Brain microvascular endothelial cell (primary cell): ENCODE measurements at regions not wholly inside any gene's neighbourhood (a gene's known extent, or its start where the extent isn't known, plus 50 kb on each side); places are given as distances from the start of the nearest gene placed in this dataset.
"Not testable (repeated sequence)": the region's sequence is repeated elsewhere in the genome, so short reads cannot be mapped to it uniquely, and the experiment has no call there.

ENCODE experiments used
- DNase-seq: peaks from one replicate; pipeline ENCODE4 v3.0.0-alpha.2; 2020
- H3K27ac ChIP-seq: fragments of 250-450 bp; sonication (Bioruptor Pico); 2 replicates; pipeline ENCODE4 v1.5.1; 2020; ENCODE audit warnings: mild to moderate bottlenecking, moderate library complexity
- H3K27me3 ChIP-seq: fragments of 250-450 bp; sonication (Bioruptor Pico); replicated peaks from 2 replicates; pipeline ENCODE4 v1.5.1; 2020; ENCODE audit warnings: mild to moderate bottlenecking
- H3K36me3 ChIP-seq: fragments of 250-450 bp; sonication (Bioruptor Pico); replicated peaks from 2 replicates; pipeline ENCODE4 v1.5.1; 2020; ENCODE audit warnings: mild to moderate bottlenecking
- H3K4me3 ChIP-seq: 2 replicates; pipeline ENCODE4 v1.5.1; 2011; ENCODE audit warnings: low read depth, mild to moderate bottlenecking, control low read depth, low read length, moderate library complexity
- CTCF ChIP-seq: IDR thresholded peaks from 2 replicates; pipeline ENCODE4 v1.5.1; 2011; ENCODE audit warnings: low read depth, mild to moderate bottlenecking, moderate library complexity, low read length, control low read depth, inconsistent platforms; ENCODE audit errors: missing control alignments
- in situ Hi-C: cut with HindIII; loops from 2 replicates; pipeline ENCODE4 v1.10.0; 2017; ENCODE audit warnings: low sequenced_read_pairs, low pct_ligation_motif_present

- no peak for DNase-seq
- in situ Hi-C loops: no loop called here
- TF ChIP-seq CTCF: no peak
- H3K27me3 ChIP-seq: peaks cover 4% of the 10 kb centered on the region
- no peak overlapping the region for H3K4me3 ChIP-seq
- no peak overlapping the region for H3K27ac ChIP-seq
- H3K36me3 ChIP-seq: no peaks in the 10 kb centered on the region
These were observed 72.5 kb downstream of the LHX2 start for GRCh38 chr9:124084087-124084486.

- TF ChIP-seq CTCF: no peak
- no peak overlapping the region for H3K4me3 ChIP-seq
- no peak for DNase-seq
- H3K36me3 ChIP-seq: no peaks in the 10 kb centered on the region
- peaks cover 6% of the 10 kb centered on the region for H3K27me3 ChIP-seq
- H3K27ac ChIP-seq: no peak overlapping the region
- in situ Hi-C loops: no loop called here
These were observed 75.7 kb downstream of the LHX2 start for GRCh38 chr9:124087226-124087625.

- no peak for TF ChIP-seq CTCF
- H3K27me3 ChIP-seq: peaks cover 6% of the 10 kb centered on the region
- in situ Hi-C loops: no loop called here
These were observed 76.9 kb downstream of the LHX2 start for GRCh38 chr9:124088476-124088837.

DNA sequence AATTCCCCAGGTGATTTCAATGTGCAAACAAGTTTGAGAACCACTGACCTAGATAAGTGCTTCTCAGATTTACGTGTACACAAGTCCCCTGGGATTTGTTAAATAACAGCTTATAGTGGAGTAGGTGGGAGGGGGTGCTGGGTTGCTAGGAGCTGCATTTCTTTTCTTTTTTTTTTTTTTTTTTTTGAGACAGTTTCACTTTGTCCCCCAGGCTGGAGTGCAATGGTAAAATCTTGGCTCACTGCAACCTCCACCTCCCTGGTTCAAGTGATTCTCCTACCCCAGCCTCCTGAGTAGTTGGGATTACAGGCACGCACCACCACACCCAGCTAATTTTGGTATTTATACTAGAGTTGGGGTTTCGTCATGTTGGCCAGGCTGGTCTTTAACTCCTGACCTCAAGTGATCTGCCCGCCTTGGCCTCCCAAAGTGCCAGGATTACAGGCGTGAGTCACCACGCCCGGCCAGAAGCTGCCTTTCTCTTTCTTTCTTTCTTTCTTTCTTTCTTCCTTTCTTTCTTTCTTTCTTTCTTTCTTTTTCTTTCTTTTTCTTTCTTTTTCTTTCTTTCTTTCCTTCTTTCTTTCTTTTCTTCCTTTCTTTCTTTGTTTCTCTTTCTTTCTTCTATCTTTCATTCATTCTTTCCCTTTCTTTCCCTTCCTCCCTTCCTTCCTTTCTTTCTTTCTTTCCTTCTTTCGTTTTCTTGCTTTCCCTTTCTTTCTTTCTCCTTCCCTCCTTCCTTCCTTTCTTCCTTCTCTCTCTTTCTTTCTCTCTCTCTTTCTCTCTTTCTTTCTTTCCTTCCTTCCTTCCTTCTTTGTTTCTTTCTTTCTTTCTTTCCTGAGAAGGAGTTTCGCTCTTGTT, 78.3 kb downstream of the LHX2 start:
- H3K27ac ChIP-seq, H3K4me3 ChIP-seq, DNase-seq, H3K36me3 ChIP-seq, H3K27me3 ChIP-seq, in situ Hi-C loops: not testable (repeated sequence)

More at GRCh38 chr9:124088476-124088837, 76.9 kb downstream of the LHX2 start:
- Histone ChIP-seq H3K36me3 (no peaks in the 10 kb centered on the region), H3K4me3 (no peak overlapping the region), H3K27ac (no peak overlapping the region)
- DNase-seq: no peak

DNA sequence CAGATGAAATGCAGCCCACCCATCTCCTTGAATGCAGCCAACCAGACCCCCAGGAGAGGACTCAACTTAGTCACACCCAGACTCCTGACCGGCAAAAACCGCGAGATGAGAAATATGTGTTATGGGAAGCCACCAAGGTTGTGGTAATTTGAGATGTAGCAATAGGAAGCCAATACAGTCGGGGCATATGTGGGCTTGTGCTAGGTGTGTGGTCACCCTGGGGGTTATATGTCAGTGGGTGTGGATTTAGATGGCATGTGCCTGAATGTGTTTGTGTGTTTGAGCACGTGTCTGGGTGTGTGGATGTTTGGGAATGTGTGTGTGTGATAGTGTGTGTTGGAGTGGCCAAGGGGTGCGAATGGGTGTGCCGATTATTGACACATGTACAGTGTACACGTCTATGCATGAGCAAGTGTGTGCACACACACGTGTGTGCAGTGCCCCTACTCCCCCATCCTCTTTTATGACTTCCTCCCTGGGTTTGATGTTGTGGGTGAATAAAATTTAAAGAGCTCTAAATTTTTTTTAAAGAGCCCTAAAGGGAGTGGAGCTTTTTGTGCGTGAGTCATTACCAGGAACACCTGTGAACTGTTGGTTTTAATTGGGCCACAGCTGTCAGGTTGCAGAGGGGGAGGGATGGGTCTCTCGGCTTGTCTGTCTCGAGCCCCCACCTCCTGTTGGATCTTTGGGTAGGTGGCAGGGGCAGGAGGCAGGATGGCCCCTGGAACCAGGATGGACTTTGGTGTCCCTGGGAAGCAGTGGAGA, 86.8 kb downstream of the LHX2 start:
- in situ Hi-C loops: no loop called here
- DNase-seq: no peak
- Histone ChIP-seq H3K4me3 (no peak overlapping the region), H3K27ac (no peak overlapping the region), H3K36me3 (no peaks in the 10 kb centered on the region), H3K27me3 (peaks cover 27% of the 10 kb centered on the region)
- TF ChIP-seq CTCF: no peak

- no peak for TF ChIP-seq CTCF
- no peak for DNase-seq
- Histone ChIP-seq H3K27me3 (peaks cover 27% of the 10 kb centered on the region), H3K36me3 (no peaks in the 10 kb centered on the region), H3K4me3 (no peak overlapping the region), H3K27ac (no peak overlapping the region)
- in situ Hi-C loops: no loop called here
These were observed 88.3 kb downstream of the LHX2 start for GRCh38 chr9:124099860-124100259.
